DOHH2 (cell line): ENCODE measurements at regions not wholly inside any gene's neighbourhood (a gene's known extent, or its start where the extent isn't known, plus 50 kb on each side); places are given as distances from the start of the nearest gene placed in this dataset.

Experiments used
- EZH2phosphoT487 ChIP-seq: fragments of 200-600 bp; sonication (generic); IDR thresholded peaks from 2 replicates; pipeline ENCODE4 v1.6.1; 2017; ENCODE audit warnings: borderline replicate concordance, mild to moderate bottlenecking, antibody characterized with exemption, low read length, moderate library complexity, mixed read lengths
- TF ChIP-seq, protein P1 (sequence below): fragments of 200-600 bp; sonication (generic); IDR thresholded peaks from one replicate; pipeline ENCODE4 v1.5.1; 2014; ENCODE audit warnings: antibody characterized with exemption, mild to moderate bottlenecking, low read depth, low read length; ENCODE audit not compliant: poor library complexity, severe bottlenecking

GRCh38 chr21:17402937-17403336 lies 109.9 kb upstream of the CXADR start:
- TF ChIP-seq, protein P1, sequence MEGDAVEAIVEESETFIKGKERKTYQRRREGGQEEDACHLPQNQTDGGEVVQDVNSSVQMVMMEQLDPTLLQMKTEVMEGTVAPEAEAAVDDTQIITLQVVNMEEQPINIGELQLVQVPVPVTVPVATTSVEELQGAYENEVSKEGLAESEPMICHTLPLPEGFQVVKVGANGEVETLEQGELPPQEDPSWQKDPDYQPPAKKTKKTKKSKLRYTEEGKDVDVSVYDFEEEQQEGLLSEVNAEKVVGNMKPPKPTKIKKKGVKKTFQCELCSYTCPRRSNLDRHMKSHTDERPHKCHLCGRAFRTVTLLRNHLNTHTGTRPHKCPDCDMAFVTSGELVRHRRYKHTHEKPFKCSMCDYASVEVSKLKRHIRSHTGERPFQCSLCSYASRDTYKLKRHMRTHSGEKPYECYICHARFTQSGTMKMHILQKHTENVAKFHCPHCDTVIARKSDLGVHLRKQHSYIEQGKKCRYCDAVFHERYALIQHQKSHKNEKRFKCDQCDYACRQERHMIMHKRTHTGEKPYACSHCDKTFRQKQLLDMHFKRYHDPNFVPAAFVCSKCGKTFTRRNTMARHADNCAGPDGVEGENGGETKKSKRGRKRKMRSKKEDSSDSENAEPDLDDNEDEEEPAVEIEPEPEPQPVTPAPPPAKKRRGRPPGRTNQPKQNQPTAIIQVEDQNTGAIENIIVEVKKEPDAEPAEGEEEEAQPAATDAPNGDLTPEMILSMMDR = no peak
- no peak for TF ChIP-seq EZH2phosphoT487
